ENCODE measurements at regions not wholly inside any gene's neighbourhood (a gene's known extent, or its start where the extent isn't known, plus 50 kb on each side); places are given as distances from the start of the nearest gene placed in this dataset.

- TF ChIP-seq CTCF (IDR thresholded peaks at IDR 0.05; ENCODE audit: borderline replicate concordance, extremely low read depth, low read length, poor library complexity, severe bottlenecking) (no peak), EZH2 (IDR thresholded peaks at IDR 0.05; ENCODE audit: borderline replicate concordance, low read depth, low read length, severe bottlenecking) (no peak)
Observed at GRCh38 chr2:60614319-60614718, 60.9 kb upstream of the BCL11A start.
